ENCODE measurements at regions not wholly inside any gene's neighbourhood (a gene's known extent, or its start where the extent isn't known, plus 50 kb on each side); places are given as distances from the start of the nearest gene placed in this dataset.
A peak's percentile ranks its signal among the peaks of the same experiment; 100 is the strongest.

GRCh38 chr22:49594078-49594477, 233.6 kb downstream of the BRD1 start:
- CTCF ChIA-PET = no interaction called here
- H3K4me1 Mint-ChIP-seq (ENCODE audit: low read depth) = no peaks in the 10 kb centered on the region
- intact Hi-C loops (cut with micrococcal nuclease) = no loop called here

GRCh38 chr22:49593509-49593908, 234.2 kb downstream of the BRD1 start:
- Mint-ChIP-seq H3K9me3 (no peaks in the 10 kb centered on the region), H3K4me1 (ENCODE audit: low read depth) (no peaks in the 10 kb centered on the region), H3K27ac (no peak overlapping the region), H3K36me3 (ENCODE audit: low read depth) (peaks cover 1% of the 10 kb centered on the region), H3K4me3 (no peak overlapping the region), H3K27me3 (ENCODE audit: low read depth) (no peaks in the 10 kb centered on the region)
- CTCF ChIA-PET = no interaction called here
- DNase-seq = no peak
- intact Hi-C loops (cut with micrococcal nuclease) = no loop called here

More at GRCh38 chr22:49594078-49594477, 233.6 kb downstream of the BRD1 start:
- no peaks in the 10 kb centered on the region for H3K9me3 Mint-ChIP-seq
- no peak overlapping the region for H3K4me3 Mint-ChIP-seq
- no peaks in the 10 kb centered on the region for H3K27me3 Mint-ChIP-seq (ENCODE audit: low read depth)
- H3K36me3 Mint-ChIP-seq (ENCODE audit: low read depth) = peaks cover 1% of the 10 kb centered on the region
- no peak overlapping the region for H3K27ac Mint-ChIP-seq
- DNase-seq = no peak

GRCh38 chr22:49592780-49593501, 234.7 kb downstream of the BRD1 start:
- intact Hi-C loops (cut with micrococcal nuclease) = no loop called here
- no peaks in the 10 kb centered on the region for H3K9me3 Mint-ChIP-seq
- DNase-seq = no peak
- H3K4me3 Mint-ChIP-seq = no peak overlapping the region
- H3K4me1 Mint-ChIP-seq (ENCODE audit: low read depth) = no peaks in the 10 kb centered on the region
- CTCF ChIA-PET = no interaction called here
- H3K27me3 Mint-ChIP-seq (ENCODE audit: low read depth) = no peaks in the 10 kb centered on the region
- peaks cover 1% of the 10 kb centered on the region for H3K36me3 Mint-ChIP-seq (ENCODE audit: low read depth)
- no peak overlapping the region for H3K27ac Mint-ChIP-seq

- Mint-ChIP-seq H3K4me3 (no peak overlapping the region), H3K4me1 (ENCODE audit: low read depth) (no peaks in the 10 kb centered on the region), H3K36me3 (ENCODE audit: low read depth) (peaks cover 1% of the 10 kb centered on the region), H3K27ac (no peak overlapping the region), H3K9me3 (no peaks in the 10 kb centered on the region), H3K27me3 (ENCODE audit: low read depth) (no peaks in the 10 kb centered on the region)
- no peak for DNase-seq
- intact Hi-C loops (cut with micrococcal nuclease) = no loop called here
- CTCF ChIA-PET = no interaction called here
Observed at GRCh38 chr22:49590851-49591445, 236.7 kb downstream of the BRD1 start.

- CTCF ChIA-PET = no interaction called here
- DNase-seq = no peak
- Mint-ChIP-seq H3K9me3 (no peaks in the 10 kb centered on the region), H3K36me3 (ENCODE audit: low read depth) (peaks cover 1% of the 10 kb centered on the region), H3K4me3 (no peak overlapping the region), H3K27me3 (ENCODE audit: low read depth) (no peaks in the 10 kb centered on the region), H3K27ac (no peak overlapping the region), H3K4me1 (ENCODE audit: low read depth) (no peaks in the 10 kb centered on the region)
- intact Hi-C loops (cut with micrococcal nuclease) = no loop called here
Observed at GRCh38 chr22:49590381-49590780, 237.3 kb downstream of the BRD1 start.

- CTCF ChIA-PET = no interaction called here
- no peaks in the 10 kb centered on the region for H3K27me3 Mint-ChIP-seq (ENCODE audit: low read depth)
- intact Hi-C loops (cut with micrococcal nuclease) = no loop called here
- DNase-seq = no peak
- no peaks in the 10 kb centered on the region for H3K9me3 Mint-ChIP-seq
- no peaks in the 10 kb centered on the region for H3K4me1 Mint-ChIP-seq (ENCODE audit: low read depth)
- H3K36me3 Mint-ChIP-seq (ENCODE audit: low read depth) = peaks cover 1% of the 10 kb centered on the region
- no peak overlapping the region for H3K27ac Mint-ChIP-seq
- H3K4me3 Mint-ChIP-seq = no peak overlapping the region
Observed at GRCh38 chr22:49589811-49590210, 237.9 kb downstream of the BRD1 start.

GRCh38 chr22:49589301-49589700, 238.4 kb downstream of the BRD1 start:
- Mint-ChIP-seq H3K4me3 (no peak overlapping the region), H3K4me1 (ENCODE audit: low read depth) (no peaks in the 10 kb centered on the region), H3K27ac (peak overlapping the region; percentile 30), H3K36me3 (ENCODE audit: low read depth) (no peaks in the 10 kb centered on the region), H3K9me3 (no peaks in the 10 kb centered on the region), H3K27me3 (ENCODE audit: low read depth) (no peaks in the 10 kb centered on the region)
- intact Hi-C loops (cut with micrococcal nuclease) = no loop called here
- CTCF ChIA-PET = no interaction called here
- no peak for DNase-seq

GRCh38 chr22:49588739-49589138, 238.9 kb downstream of the BRD1 start:
- no peak for DNase-seq
- no peaks in the 10 kb centered on the region for H3K27me3 Mint-ChIP-seq (ENCODE audit: low read depth)
- no peaks in the 10 kb centered on the region for H3K36me3 Mint-ChIP-seq (ENCODE audit: low read depth)
- no peaks in the 10 kb centered on the region for H3K4me1 Mint-ChIP-seq (ENCODE audit: low read depth)
- H3K9me3 Mint-ChIP-seq = no peaks in the 10 kb centered on the region
- CTCF ChIA-PET = no interaction called here
- H3K4me3 Mint-ChIP-seq = no peak overlapping the region
- intact Hi-C loops (cut with micrococcal nuclease) = no loop called here
- H3K27ac Mint-ChIP-seq = no peak overlapping the region

GRCh38 chr22:49587987-49588386, 239.7 kb downstream of the BRD1 start:
- Mint-ChIP-seq H3K9me3 (no peaks in the 10 kb centered on the region), H3K36me3 (ENCODE audit: low read depth) (peaks cover 3% of the 10 kb centered on the region), H3K4me1 (ENCODE audit: low read depth) (no peaks in the 10 kb centered on the region), H3K27me3 (ENCODE audit: low read depth) (no peaks in the 10 kb centered on the region), H3K27ac (no peak overlapping the region), H3K4me3 (no peak overlapping the region)
- intact Hi-C loops (cut with micrococcal nuclease) = no loop called here
- DNase-seq = no peak
- CTCF ChIA-PET = no interaction called here

- CTCF ChIA-PET = no interaction called here
- H3K4me1 Mint-ChIP-seq (ENCODE audit: low read depth) = no peaks in the 10 kb centered on the region
- intact Hi-C loops (cut with micrococcal nuclease) = no loop called here
- DNase-seq = no peak
- no peaks in the 10 kb centered on the region for H3K27me3 Mint-ChIP-seq (ENCODE audit: low read depth)
- H3K9me3 Mint-ChIP-seq = no peaks in the 10 kb centered on the region
- no peak overlapping the region for H3K4me3 Mint-ChIP-seq
- peaks cover 7% of the 10 kb centered on the region for H3K36me3 Mint-ChIP-seq (ENCODE audit: low read depth)
- no peak overlapping the region for H3K27ac Mint-ChIP-seq
Observed at GRCh38 chr22:49587421-49587820, 240.3 kb downstream of the BRD1 start.

- CTCF ChIA-PET = no interaction called here
- Mint-ChIP-seq H3K36me3 (ENCODE audit: low read depth) (peaks cover 8% of the 10 kb centered on the region), H3K27ac (no peak overlapping the region), H3K4me1 (ENCODE audit: low read depth) (no peaks in the 10 kb centered on the region), H3K27me3 (ENCODE audit: low read depth) (no peaks in the 10 kb centered on the region), H3K4me3 (no peak overlapping the region), H3K9me3 (no peaks in the 10 kb centered on the region)
- intact Hi-C loops (cut with micrococcal nuclease) = no loop called here
- no peak for DNase-seq
Observed at GRCh38 chr22:49586873-49587272, 240.8 kb downstream of the BRD1 start.

- intact Hi-C loops (cut with micrococcal nuclease) = no loop called here
- Mint-ChIP-seq H3K36me3 (ENCODE audit: low read depth) (peaks cover 8% of the 10 kb centered on the region), H3K4me1 (ENCODE audit: low read depth) (no peaks in the 10 kb centered on the region), H3K9me3 (no peaks in the 10 kb centered on the region), H3K27ac (no peak overlapping the region), H3K4me3 (no peak overlapping the region), H3K27me3 (ENCODE audit: low read depth) (no peaks in the 10 kb centered on the region)
- CTCF ChIA-PET = no interaction called here
- no peak for DNase-seq
Observed at GRCh38 chr22:49586244-49586748, 241.4 kb downstream of the BRD1 start.

GRCh38 chr22:49585461-49586243, 242.0 kb downstream of the BRD1 start:
- intact Hi-C loops (cut with micrococcal nuclease) = no loop called here
- Mint-ChIP-seq H3K4me3 (no peak overlapping the region), H3K27me3 (ENCODE audit: low read depth) (no peaks in the 10 kb centered on the region), H3K27ac (no peak overlapping the region), H3K36me3 (ENCODE audit: low read depth) (peaks cover 8% of the 10 kb centered on the region), H3K4me1 (ENCODE audit: low read depth) (no peaks in the 10 kb centered on the region), H3K9me3 (no peaks in the 10 kb centered on the region)
- DNase-seq = no peak
- CTCF ChIA-PET = no interaction called here

Data from activated naive CD4-positive, alpha-beta T cell treated with anti-CD3 and anti-CD28 coated beads for 36 hours (primary cell).